K562 (cell line): ENCODE measurements at regions not wholly inside any gene's neighbourhood (a gene's known extent, or its start where the extent isn't known, plus 50 kb on each side); places are given as distances from the start of the nearest gene placed in this dataset.
A peak's percentile ranks its signal among the peaks of the same experiment; 100 is the strongest.

ENCODE experiments used
- CHD1 ChIP-seq: fragments of 200-600 bp; sonication (generic); IDR thresholded peaks from one replicate; pipeline ENCODE4 v1.6.1; 2012; ENCODE audit warnings: mild to moderate bottlenecking, moderate library complexity, low read length, inconsistent platforms
- DLX4 ChIP-seq: fragments of 250-450 bp; sonication (Bioruptor Pico); IDR thresholded peaks from 2 replicates; pipeline ENCODE4 v1.6.1; 2021; ENCODE audit warnings: mild to moderate bottlenecking
- FOXA1 ChIP-seq: fragments of 450-650 bp; IDR thresholded peaks from 2 replicates; pipeline ENCODE4 v1.6.1; 2016; ENCODE audit warnings: mild to moderate bottlenecking, borderline replicate concordance
- HIVEP1 ChIP-seq: fragments of 250-450 bp; sonication (Bioruptor Pico); IDR thresholded peaks from 2 replicates; pipeline ENCODE4 v1.4.0; 2020; ENCODE audit warnings: mild to moderate bottlenecking
- MXI1 ChIP-seq: IDR thresholded peaks from 2 replicates; pipeline ENCODE4 v1.6.1; 2011; ENCODE audit warnings: low read depth, mild to moderate bottlenecking, improper control_type of control experiment, low read length
- NFXL1 ChIP-seq: fragments of 450-650 bp; formaldehyde crosslinking; IDR thresholded peaks from 2 replicates; pipeline ENCODE4 v1.4.0; 2021; ENCODE audit warnings: mild to moderate bottlenecking
- TEAD4 ChIP-seq, 2 experiments: sonication (generic) in 1 of 2; formaldehyde crosslinking in 1 of 2; IDR thresholded peaks; 2 replicates each; pipeline versions ENCODE4 v1.6.1 to v1.8.0; 2012 to 2022; ENCODE audit warnings: borderline replicate concordance in 1 of 2, inconsistent platforms in 1 of 2, low read length in 1 of 2, mild to moderate bottlenecking in 1 of 2, missing genetic modification reagents in 1 of 2
- ZKSCAN8 ChIP-seq: fragments of 200-800 bp; sonication (Bioruptor generic); IDR thresholded peaks from 2 replicates; pipeline ENCODE4 v1.6.1; 2016; ENCODE audit warnings: missing genetic modification characterization, missing compliant biosample characterization
- ZNF408 ChIP-seq: fragments of 250-450 bp; sonication (Bioruptor Pico); IDR thresholded peaks from 2 replicates; pipeline ENCODE4 v1.4.0; 2020; ENCODE audit warnings: low read depth, mild to moderate bottlenecking, moderate library complexity
- ZNF699 ChIP-seq: fragments of 250-450 bp; sonication (Bioruptor Pico); IDR thresholded peaks from 2 replicates; pipeline ENCODE4 v1.8.0; 2021; ENCODE audit warnings: mild to moderate bottlenecking, moderate library complexity; ENCODE audit not compliant: insufficient replicate concordance
- TF ChIP-seq, protein P1 (sequence below), 2 experiments: fragments of 450-650 bp; IDR thresholded peaks; 2 replicates each; pipeline ENCODE4 v1.6.1; 2016; ENCODE audit warnings: mild to moderate bottlenecking in 2 of 2, borderline replicate concordance in 1 of 2, low read depth in 1 of 2, moderate library complexity in 1 of 2
- TF ChIP-seq, protein P2 (sequence below): fragments of 250-450 bp; sonication (Bioruptor Pico); IDR thresholded peaks from 2 replicates; pipeline ENCODE4 v1.4.0; 2020; ENCODE audit warnings: mild to moderate bottlenecking

DNA sequence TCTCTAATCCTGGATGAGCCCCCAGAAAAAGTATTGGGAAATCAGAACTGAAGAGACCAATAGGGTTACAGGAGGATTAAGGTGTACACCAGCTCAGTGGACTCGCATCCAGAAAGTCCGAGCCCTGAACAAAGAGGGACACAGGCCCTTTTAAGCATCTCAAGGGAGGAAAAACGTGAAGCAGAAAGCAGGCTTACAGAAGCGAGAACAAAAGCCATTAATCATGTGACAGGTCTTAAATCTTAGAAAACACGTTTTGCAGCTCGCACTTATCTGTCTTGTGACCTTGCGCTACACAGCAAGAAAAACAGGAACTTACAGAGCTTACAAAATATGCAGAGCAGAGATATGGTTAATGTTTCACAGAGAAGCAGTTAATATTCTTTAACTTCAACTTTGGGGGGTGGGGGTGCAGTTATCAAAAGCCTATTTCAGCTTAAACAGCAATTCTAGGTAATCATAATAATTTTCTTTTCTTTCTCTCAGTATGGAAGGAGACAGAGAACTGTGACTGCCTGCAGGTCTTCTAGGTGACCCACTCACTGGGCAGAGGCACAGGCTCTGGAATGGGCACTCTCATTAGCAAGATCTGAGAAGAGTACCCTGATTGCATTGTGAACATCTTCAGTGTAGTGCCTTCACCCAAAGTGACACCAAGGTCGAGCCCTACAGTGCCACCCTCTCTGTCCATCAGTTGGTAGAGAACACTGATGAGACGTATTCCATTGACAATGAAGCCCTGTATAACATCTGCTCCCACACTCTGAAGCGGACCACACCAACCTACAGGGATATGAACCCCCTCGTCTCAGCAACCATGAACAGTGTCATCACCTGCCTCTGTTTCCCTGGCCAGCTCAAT, 65.0 kb upstream of the MOCS1 start (continued):
- TF ChIP-seq DLX4 (CRISPR knock-in tag) (no peak), HIVEP1 (CRISPR knock-in tag) (0 out of 2 replicates have a peak, but pooled peaks have one; percentile 19), ZNF699 (CRISPR knock-in tag) (no peak), ZNF408 (no peak), TEAD4 (IDR thresholded peaks at IDR 0.05; ENCODE audit: low read length) (peak; percentile 97), TEAD4 (CRISPR knock-in tag; IDR thresholded peaks at IDR 0.05; ENCODE audit: borderline replicate concordance) (no peak), ZKSCAN8 (CRISPR knock-in tag) (peak; percentile 80), CHD1 (no peak), FOXA1 (no peak), NFXL1 (CRISPR knock-in tag) (no peak), MXI1 (peak; percentile 55; the same call in 1 of the 2 replicates)
- TF ChIP-seq, protein P1, sequence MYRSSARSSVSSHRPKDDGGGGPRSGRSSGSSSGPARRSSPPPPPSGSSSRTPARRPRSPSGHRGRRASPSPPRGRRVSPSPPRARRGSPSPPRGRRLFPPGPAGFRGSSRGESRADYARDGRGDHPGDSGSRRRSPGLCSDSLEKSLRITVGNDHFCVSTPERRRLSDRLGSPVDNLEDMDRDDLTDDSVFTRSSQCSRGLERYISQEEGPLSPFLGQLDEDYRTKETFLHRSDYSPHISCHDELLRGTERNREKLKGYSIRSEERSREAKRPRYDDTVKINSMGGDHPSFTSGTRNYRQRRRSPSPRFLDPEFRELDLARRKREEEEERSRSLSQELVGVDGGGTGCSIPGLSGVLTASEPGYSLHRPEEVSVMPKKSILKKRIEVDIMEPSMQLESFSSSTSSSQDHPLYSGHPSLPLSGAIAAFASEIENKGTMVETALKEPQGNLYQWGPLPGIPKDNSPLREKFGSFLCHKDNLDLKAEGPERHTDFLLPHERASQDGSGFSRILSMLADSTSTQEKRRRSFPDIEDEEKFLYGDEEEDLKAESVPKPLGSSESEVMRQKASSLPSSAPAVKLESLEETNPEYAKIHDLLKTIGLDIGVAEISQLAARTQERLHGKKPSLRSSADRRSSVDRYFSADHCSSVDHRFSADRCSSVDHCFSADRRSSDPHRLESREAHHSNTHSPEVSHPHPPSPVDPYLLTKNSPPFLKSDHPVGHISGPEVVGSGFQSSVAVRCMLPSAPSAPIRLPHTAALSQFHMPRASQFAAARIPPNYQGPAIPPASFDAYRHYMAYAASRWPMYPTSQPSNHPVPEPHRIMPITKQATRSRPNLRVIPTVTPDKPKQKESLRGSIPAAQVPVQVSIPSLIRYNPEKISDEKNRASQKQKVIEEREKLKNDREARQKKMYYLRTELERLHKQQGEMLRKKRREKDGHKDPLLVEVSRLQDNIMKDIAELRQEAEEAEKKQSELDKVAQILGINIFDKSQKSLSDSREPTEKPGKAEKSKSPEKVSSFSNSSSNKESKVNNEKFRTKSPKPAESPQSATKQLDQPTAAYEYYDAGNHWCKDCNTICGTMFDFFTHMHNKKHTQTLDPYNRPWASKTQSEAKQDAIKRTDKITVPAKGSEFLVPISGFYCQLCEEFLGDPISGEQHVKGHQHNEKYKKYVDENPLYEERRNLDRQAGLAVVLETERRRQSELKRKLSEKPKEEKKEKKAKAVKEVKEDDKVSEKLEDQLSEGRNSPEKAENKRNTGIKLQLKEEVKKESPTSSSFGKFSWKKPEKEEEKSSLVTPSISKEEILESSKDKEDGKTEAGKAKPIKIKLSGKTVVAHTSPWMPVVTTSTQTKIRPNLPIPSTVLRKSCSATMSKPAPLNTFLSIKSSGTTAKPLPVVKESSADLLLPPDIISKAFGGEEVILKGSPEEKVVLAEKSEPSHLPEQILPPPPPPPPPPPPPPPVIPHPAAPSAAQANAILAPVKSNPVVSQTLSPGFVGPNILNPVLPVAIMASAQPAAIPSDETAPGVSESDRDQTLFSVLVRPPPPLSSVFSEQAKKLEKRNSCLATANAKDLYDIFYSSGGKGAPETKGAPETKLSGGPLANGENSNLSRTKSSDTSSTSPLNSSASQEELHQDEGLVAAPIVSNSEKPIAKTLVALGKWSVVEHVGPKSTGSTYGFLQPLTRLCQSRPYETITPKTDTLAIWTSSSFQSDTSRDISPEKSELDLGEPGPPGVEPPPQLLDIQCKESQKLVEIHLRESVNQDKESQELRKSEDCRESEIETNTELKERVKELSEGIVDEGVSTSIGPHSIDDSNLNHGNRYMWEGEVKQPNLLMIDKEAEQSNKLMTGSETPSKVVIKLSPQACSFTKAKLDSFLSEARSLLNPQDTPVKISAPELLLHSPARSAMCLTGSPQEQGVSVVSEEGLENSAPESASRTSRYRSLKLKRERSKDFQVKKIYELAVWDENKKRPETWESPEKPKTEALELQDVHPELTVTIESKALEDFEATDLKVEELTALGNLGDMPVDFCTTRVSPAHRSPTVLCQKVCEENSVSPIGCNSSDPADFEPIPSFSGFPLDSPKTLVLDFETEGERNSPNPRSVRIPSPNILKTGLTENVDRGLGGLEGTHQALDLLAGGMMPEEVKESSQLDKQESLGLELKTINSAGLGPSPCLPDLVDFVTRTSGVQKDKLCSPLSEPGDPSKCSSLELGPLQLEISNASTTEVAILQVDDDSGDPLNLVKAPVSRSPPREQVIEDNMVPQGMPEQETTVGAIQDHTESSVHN (IDR thresholded peaks at IDR 0.05; ENCODE audit: borderline replicate concordance in 1 of 2, low read depth in 1 of 2) = 0 out of 4 replicates have a peak, but pooled peaks have one; percentile 40 to 63
- TF ChIP-seq, protein P2, sequence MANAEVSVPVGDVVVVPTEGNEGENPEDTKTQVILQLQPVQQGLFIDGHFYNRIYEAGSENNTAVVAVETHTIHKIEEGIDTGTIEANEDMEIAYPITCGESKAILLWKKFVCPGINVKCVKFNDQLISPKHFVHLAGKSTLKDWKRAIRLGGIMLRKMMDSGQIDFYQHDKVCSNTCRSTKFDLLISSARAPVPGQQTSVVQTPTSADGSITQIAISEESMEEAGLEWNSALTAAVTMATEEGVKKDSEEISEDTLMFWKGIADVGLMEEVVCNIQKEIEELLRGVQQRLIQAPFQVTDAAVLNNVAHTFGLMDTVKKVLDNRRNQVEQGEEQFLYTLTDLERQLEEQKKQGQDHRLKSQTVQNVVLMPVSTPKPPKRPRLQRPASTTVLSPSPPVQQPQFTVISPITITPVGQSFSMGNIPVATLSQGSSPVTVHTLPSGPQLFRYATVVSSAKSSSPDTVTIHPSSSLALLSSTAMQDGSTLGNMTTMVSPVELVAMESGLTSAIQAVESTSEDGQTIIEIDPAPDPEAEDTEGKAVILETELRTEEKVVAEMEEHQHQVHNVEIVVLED (CRISPR knock-in tag) = peak; percentile 65
